PC-3 (cell line): ENCODE measurements at regions not wholly inside any gene's neighbourhood (a gene's known extent, or its start where the extent isn't known, plus 50 kb on each side); places are given as distances from the start of the nearest gene placed in this dataset.

Experiments used
- ATAC-seq: fragments of 200-7000 bp; cut with Tn5 transposase; 2 replicates; pipeline ENCODE4 v1.9.1; 2020; ENCODE audit warnings: mild to moderate bottlenecking, moderate library complexity
- BruUV-seq: library from RNA; stranded (reverse); fragments of 400-500 nt; replicated peaks from 2 replicates; lab custom pipeline; 2021; lab: Mats Ljungman, UMichigan
- CTCF ChIA-PET: fragments of 300-600 bp; sonication (Branson Sonifier 250); formaldehyde crosslinking; loops from one replicate; lab custom pipeline; 2022; ENCODE audit warnings: antibody characterized with exemption; lab: Charles Lee
- POLR2A ChIA-PET: fragments of 300-600 bp; sonication (Branson Sonifier 250); formaldehyde crosslinking; loops from one replicate; lab custom pipeline; 2022; ENCODE audit warnings: antibody characterized with exemption; ENCODE audit not compliant: unreplicated experiment; lab: Charles Lee
- DNase-seq: peaks from one replicate; pipeline ENCODE4 v3.0.0-alpha.2; 2015
- H2AFZ ChIP-seq: fragments of 300-600 bp; sonication (generic); 2 replicates; pipeline ENCODE4 v1.6.0; 2016; ENCODE audit warnings: antibody characterized with exemption, low read length
- H3F3A ChIP-seq: fragments of 300-600 bp; sonication (generic); one replicate; pipeline ENCODE4 v1.6.0; 2017; ENCODE audit warnings: antibody characterized with exemption, low read length, control low read depth, mild to moderate bottlenecking; ENCODE audit not compliant: unreplicated experiment
- H3K27ac ChIP-seq: fragments of 300-600 bp; sonication (generic); 2 replicates; pipeline ENCODE4 v1.5.1; 2016; ENCODE audit warnings: mild to moderate bottlenecking, low read length
- H3K27me3 ChIP-seq: fragments of 300-600 bp; sonication (generic); 2 replicates; pipeline ENCODE4 v1.6.1; 2016; ENCODE audit warnings: low read length, mixed read lengths
- H3K36me3 ChIP-seq: fragments of 300-600 bp; sonication (generic); 2 replicates; pipeline ENCODE4 v1.6.1; 2016; ENCODE audit warnings: low read depth, mixed run types, low read length, mixed read lengths
- H3K4me1 ChIP-seq: fragments of 300-600 bp; sonication (generic); 2 replicates; pipeline ENCODE4 v1.5.1; 2016; ENCODE audit warnings: low read length; ENCODE audit not compliant: insufficient read depth
- H3K4me2 ChIP-seq: fragments of 300-600 bp; sonication (generic); 2 replicates; pipeline ENCODE4 v1.6.0; 2016; ENCODE audit warnings: low read length
- H3K4me3 ChIP-seq: fragments of 300-600 bp; sonication (generic); 2 replicates; pipeline ENCODE4 v1.5.1; 2016; ENCODE audit warnings: mild to moderate bottlenecking, low read length, mixed read lengths
- H3K79me2 ChIP-seq: fragments of 300-600 bp; sonication (generic); 2 replicates; pipeline ENCODE4 v1.6.1; 2017; ENCODE audit warnings: low read length, mixed read lengths
- H3K9ac ChIP-seq: fragments of 300-600 bp; sonication (generic); 2 replicates; pipeline ENCODE4 v1.6.0; 2016; ENCODE audit warnings: mild to moderate bottlenecking, low read length
- H3K9me2 ChIP-seq: fragments of 300-600 bp; sonication (generic); replicated peaks from 2 replicates; pipeline ENCODE4 v1.6.1; 2016; ENCODE audit warnings: mixed run types, low read length, mixed read lengths
- H3K9me3 ChIP-seq: fragments of 300-600 bp; sonication (generic); 2 replicates; pipeline ENCODE4 v1.6.1; 2016; ENCODE audit warnings: low read length, mixed read lengths
- H4K20me1 ChIP-seq: fragments of 300-600 bp; sonication (generic); 2 replicates; pipeline ENCODE4 v1.6.1; 2016; ENCODE audit warnings: low read length, mixed read lengths
- CTCF ChIP-seq: fragments of 300-600 bp; sonication (generic); conservative IDR thresholded peaks from 2 replicates; pipeline ENCODE4 v1.5.1; 2017; ENCODE audit warnings: antibody characterized with exemption, low read depth, mild to moderate bottlenecking, low read length
- EZH2 ChIP-seq: fragments of 300-600 bp; sonication (generic); IDR thresholded peaks from one replicate; pipeline ENCODE4 v1.6.1; 2017; ENCODE audit warnings: antibody characterized with exemption, mild to moderate bottlenecking, low read length; ENCODE audit not compliant: unreplicated experiment
- EZH2phosphoT487 ChIP-seq: fragments of 300-600 bp; sonication (generic); IDR thresholded peaks from 2 replicates; pipeline ENCODE4 v1.6.1; 2018; ENCODE audit warnings: mild to moderate bottlenecking, antibody characterized with exemption, low read length, borderline replicate concordance
- intact Hi-C: fragments of 100-400 bp; cut with micrococcal nuclease; formaldehyde crosslinking; loops from 2 replicates; pipeline ENCODE4 v1.9.0; 2023

- TF ChIP-seq EZH2 (no peak), CTCF (peak; percentile 25; the same call in 1 of the 2 replicates)
- no TSS peak for BruUV-seq
- intact Hi-C loops: no loop called here
These were observed 82.0 kb upstream of the FAM241A start for GRCh38 chr4:112063260-112063659.

GRCh38 chr4:112069110-112069509, 76.1 kb upstream of the FAM241A start:
- Histone ChIP-seq H3K36me3 (no peaks in the 10 kb centered on the region), H3K27ac (no peak overlapping the region), H3K4me2 (no peak overlapping the region), H4K20me1 (no peaks in the 10 kb centered on the region), H3K4me1 (no peaks in the 10 kb centered on the region; the same call in 1 of the 2 replicates), H3K27me3 (no peaks in the 10 kb centered on the region), H3K9me3 (no peaks in the 10 kb centered on the region), H3F3A (no peaks in the 10 kb centered on the region), H3K79me2 (no peaks in the 10 kb centered on the region), H3K9ac (no peak overlapping the region), H3K9me2 (no peaks in the 10 kb centered on the region), H3K4me3 (no peak overlapping the region), H2AFZ (no peak overlapping the region)
- ChIA-PET CTCF (no interaction called here), POLR2A (no interaction called here)
- peak; percentile 23 for DNase-seq
- BruUV-seq: no TSS peak
- intact Hi-C loops: no loop called here
- TF ChIP-seq EZH2 (no peak), EZH2phosphoT487 (no peak), CTCF (no peak)
- no peak for ATAC-seq

More at GRCh38 chr4:112063260-112063659, 82.0 kb upstream of the FAM241A start:
- H4K20me1 ChIP-seq: no peaks in the 10 kb centered on the region
- no peak overlapping the region for H3K9ac ChIP-seq
- no peak overlapping the region for H3K27ac ChIP-seq
- no peaks in the 10 kb centered on the region for H3K9me3 ChIP-seq
- no peaks in the 10 kb centered on the region for H3K4me1 ChIP-seq
- H3K4me2 ChIP-seq: no peak overlapping the region
- H3K36me3 ChIP-seq: no peaks in the 10 kb centered on the region
- POLR2A ChIA-PET: no interaction called here
- H3F3A ChIP-seq: no peaks in the 10 kb centered on the region
- H3K79me2 ChIP-seq: no peaks in the 10 kb centered on the region
- peak; percentile 28 for DNase-seq
- no peaks in the 10 kb centered on the region for H3K9me2 ChIP-seq
- H3K4me3 ChIP-seq: no peak overlapping the region
- no peak for ATAC-seq
- CTCF ChIA-PET: no interaction called here
- H3K27me3 ChIP-seq: no peaks in the 10 kb centered on the region
- H2AFZ ChIP-seq: no peak overlapping the region

- no TSS peak for BruUV-seq
- CTCF ChIA-PET: no interaction called here
- DNase-seq: no peak
These were observed 72.1 kb upstream of the FAM241A start for GRCh38 chr4:112073181-112073580.

More at GRCh38 chr4:112073181-112073580, 72.1 kb upstream of the FAM241A start:
- no peaks in the 10 kb centered on the region for H3K27me3 ChIP-seq
- no peaks in the 10 kb centered on the region for H4K20me1 ChIP-seq
- no peak overlapping the region for H3K4me2 ChIP-seq
- H3K9ac ChIP-seq: no peak overlapping the region
- no peak for TF ChIP-seq EZH2phosphoT487
- TF ChIP-seq CTCF: no peak
- no peaks in the 10 kb centered on the region for H3K36me3 ChIP-seq
- H3K4me3 ChIP-seq: no peak overlapping the region
- H2AFZ ChIP-seq: no peak overlapping the region
- H3K9me2 ChIP-seq: no peaks in the 10 kb centered on the region
- no peak overlapping the region for H3K27ac ChIP-seq
- intact Hi-C loops: no loop called here
- H3K9me3 ChIP-seq: no peaks in the 10 kb centered on the region
- no peaks in the 10 kb centered on the region for H3K79me2 ChIP-seq
- no peaks in the 10 kb centered on the region for H3F3A ChIP-seq
- POLR2A ChIA-PET: no interaction called here
- H3K4me1 ChIP-seq: no peaks in the 10 kb centered on the region; the same call in 1 of the 2 replicates
- no peak for ATAC-seq
